ENCODE measurements at regions not wholly inside any gene's neighbourhood (a gene's known extent, or its start where the extent isn't known, plus 50 kb on each side); places are given as distances from the start of the nearest gene placed in this dataset.
"Not testable (repeated sequence)": the region's sequence is repeated elsewhere in the genome, so short reads cannot be mapped to it uniquely, and the experiment has no call there.

GRCh38 chr5:99386406-99387077 lies 457.7 kb upstream of the CHD1 start:
- Histone ChIP-seq H3K27ac (no peak overlapping the region), H3K4me3 (no peak overlapping the region)

- Histone ChIP-seq H3K4me3 (no peak overlapping the region), H3K27ac (no peak overlapping the region)
These were observed 450.4 kb upstream of the CHD1 start for GRCh38 chr5:99379187-99379586.

GRCh38 chr5:99378443-99378842 lies 449.6 kb upstream of the CHD1 start:
- Histone ChIP-seq H3K4me3 (no peak overlapping the region), H3K27ac (no peak overlapping the region)

GRCh38 chr5:99369797-99370593 lies 441.2 kb upstream of the CHD1 start:
- H3K4me3 ChIP-seq: no peak overlapping the region
- H3K27ac ChIP-seq: peak overlapping the region in 1 of 21 experiments; percentile 23

- no peak overlapping the region for H3K27ac ChIP-seq
- no peak overlapping the region for H3K4me3 ChIP-seq
These were observed 439.9 kb upstream of the CHD1 start for GRCh38 chr5:99368726-99369125.

GRCh38 chr5:99355881-99356280 lies 427.1 kb upstream of the CHD1 start:
- Histone ChIP-seq H3K27ac (no peak overlapping the region), H3K4me3 (no peak overlapping the region)

GRCh38 chr5:99349787-99350186 lies 421.0 kb upstream of the CHD1 start:
- H3K4me3 ChIP-seq: no peak overlapping the region
- H3K27ac ChIP-seq: no peak overlapping the region

- Histone ChIP-seq H3K27ac (no peak overlapping the region), H3K4me3 (no peak overlapping the region)
These were observed 419.8 kb upstream of the CHD1 start for GRCh38 chr5:99348597-99348996.

- H3K27ac ChIP-seq, H3K4me3 ChIP-seq: not testable (repeated sequence)
These were observed 411.0 kb upstream of the CHD1 start for GRCh38 chr5:99339758-99340157.

- Histone ChIP-seq H3K4me3 (no peak overlapping the region), H3K27ac (no peak overlapping the region)
These were observed 406.1 kb upstream of the CHD1 start for GRCh38 chr5:99334936-99335335.

- Histone ChIP-seq H3K27ac (no peak overlapping the region), H3K4me3 (no peak overlapping the region)
These were observed 402.3 kb upstream of the CHD1 start for GRCh38 chr5:99331061-99331460.

- no peak overlapping the region for H3K27ac ChIP-seq
- no peak overlapping the region for H3K4me3 ChIP-seq
These were observed 391.6 kb upstream of the CHD1 start for GRCh38 chr5:99320436-99320835.

GRCh38 chr5:99317136-99317535 lies 388.3 kb upstream of the CHD1 start:
- H3K27ac ChIP-seq: no peak overlapping the region
- H3K4me3 ChIP-seq: no peak overlapping the region

GRCh38 chr5:99316484-99316883 lies 387.7 kb upstream of the CHD1 start:
- no peak overlapping the region for H3K27ac ChIP-seq
- H3K4me3 ChIP-seq: no peak overlapping the region

GRCh38 chr5:99315413-99316183 lies 386.8 kb upstream of the CHD1 start:
- no peak overlapping the region for H3K27ac ChIP-seq
- H3K4me3 ChIP-seq: no peak overlapping the region

GRCh38 chr5:99314721-99315120 lies 385.9 kb upstream of the CHD1 start:
- Histone ChIP-seq H3K4me3 (no peak overlapping the region), H3K27ac (no peak overlapping the region)

- H3K4me3 ChIP-seq: no peak overlapping the region
- H3K27ac ChIP-seq: no peak overlapping the region
These were observed 379.3 kb upstream of the CHD1 start for GRCh38 chr5:99308131-99308530.

- Histone ChIP-seq H3K27ac (no peak overlapping the region), H3K4me3 (no peak overlapping the region)
These were observed 376.3 kb upstream of the CHD1 start for GRCh38 chr5:99305045-99305580.

GRCh38 chr5:99285606-99286005 lies 356.8 kb upstream of the CHD1 start:
- H3K4me3 ChIP-seq: no peak overlapping the region
- H3K27ac ChIP-seq: no peak overlapping the region

- Histone ChIP-seq H3K27ac (no peak overlapping the region), H3K4me3 (no peak overlapping the region)
These were observed 346.3 kb upstream of the CHD1 start for GRCh38 chr5:99275128-99275527.

GRCh38 chr5:99272576-99272975 lies 343.8 kb upstream of the CHD1 start:
- Histone ChIP-seq H3K27ac (no peak overlapping the region), H3K4me3 (no peak overlapping the region)

All from skin epidermis (tissue), 12 donors.